ENCODE measurements at regions not wholly inside any gene's neighbourhood (a gene's known extent, or its start where the extent isn't known, plus 50 kb on each side); places are given as distances from the start of the nearest gene placed in this dataset.

DNA sequence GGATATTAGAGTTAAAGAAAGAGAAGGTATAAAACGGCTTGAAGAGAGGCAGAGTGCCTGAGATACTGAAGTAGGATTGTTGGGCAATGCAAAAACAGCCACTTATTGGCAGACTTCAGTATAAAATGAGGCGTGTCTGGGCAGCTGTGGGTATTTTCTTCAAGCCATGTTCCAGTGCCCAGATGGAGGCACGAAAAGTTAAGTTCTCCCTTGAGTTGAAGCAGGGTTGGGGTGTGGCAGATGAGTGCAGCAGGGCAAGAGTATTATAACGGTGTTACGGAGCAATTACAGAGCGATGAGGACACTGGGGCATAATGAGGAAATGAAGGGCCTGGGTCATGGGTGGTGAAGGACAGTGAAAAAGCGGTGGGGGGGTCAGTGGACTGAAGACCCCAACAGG lies 73.7 kb upstream of the CREB3L1 start:
- TF ChIP-seq POLR2AphosphoS5 (IDR thresholded peaks at IDR 0.05; ENCODE audit: borderline replicate concordance, low read depth, low read length) (no peak), EZH2 (IDR thresholded peaks at IDR 0.05) (no peak), FOXP2 (optimal IDR thresholded peaks at IDR 0.05; ENCODE audit: control extremely low read depth, extremely low read length, insufficient read depth) (no peak)

Data from SK-N-MC (cell line).